H1 (cell line): ENCODE measurements at regions not wholly inside any gene's neighbourhood (a gene's known extent, or its start where the extent isn't known, plus 50 kb on each side); places are given as distances from the start of the nearest gene placed in this dataset.

Experiments
- CTCF ChIA-PET: fragments of 300-600 bp; sonication (Branson Sonifier 250); formaldehyde crosslinking; loops from one replicate; lab custom pipeline; 2021; ENCODE audit not compliant: partially characterized antibody; lab: Charles Lee
- POLR2A ChIA-PET: fragments of 300-600 bp; sonication (Branson Sonifier 250); formaldehyde crosslinking; loops from one replicate; lab custom pipeline; 2021; ENCODE audit warnings: inconsistent platforms; ENCODE audit not compliant: partially characterized antibody; lab: Charles Lee
- DNase-seq, 2 experiments: peaks; one replicate each; pipeline versions ENCODE4 v3.0.0 to v3.0.0-alpha.2; 2010 to 2022; ENCODE audit warnings: low spot score in 2 of 2, low read depth in 1 of 2, mixed read lengths in 1 of 2
- FAIRE-seq: peaks from 2 replicates; lab custom pipeline; 2011; peaks lifted over from hg19 to GRCh38; lab: Jason Lieb, UNC
- H2AFZ ChIP-seq: 2 replicates; pipeline ENCODE4 v1.8.1; 2012; ENCODE audit warnings: low read length, inconsistent platforms
- H2AK5ac ChIP-seq: 2 replicates; pipeline ENCODE4 v1.6.1; 2013; ENCODE audit warnings: low read depth, low read length
- H2BK120ac ChIP-seq: replicated peaks from 2 replicates; pipeline ENCODE3; 2013; ENCODE audit warnings: low read depth, low read length, inconsistent platforms
- H2BK12ac ChIP-seq: 2 replicates; pipeline ENCODE4 v1.6.1; 2013; ENCODE audit warnings: low read depth, low read length
- H2BK15ac ChIP-seq: 2 replicates; pipeline ENCODE4 v1.6.1; 2013; ENCODE audit warnings: low read length
- H2BK20ac ChIP-seq: 2 replicates; pipeline ENCODE4 v1.6.1; 2013; ENCODE audit warnings: low read length
- H2BK5ac ChIP-seq: 2 replicates; pipeline ENCODE4 v1.6.1; 2013; ENCODE audit warnings: low read depth, low read length
- H3K14ac ChIP-seq: 2 replicates; pipeline ENCODE4 v1.6.1; 2013; ENCODE audit warnings: inconsistent platforms; ENCODE audit not compliant: insufficient read length
- H3K18ac ChIP-seq: 2 replicates; pipeline ENCODE4 v1.6.1; 2013; ENCODE audit warnings: low read length; ENCODE audit errors: extremely low read depth
- H3K23ac ChIP-seq: 2 replicates; pipeline ENCODE4 v1.6.1; 2013; ENCODE audit warnings: inconsistent platforms; ENCODE audit not compliant: insufficient read length
- H3K23me2 ChIP-seq: 2 replicates; pipeline ENCODE4 v1.6.1; 2013; ENCODE audit warnings: low read depth, low read length
- H3K27ac ChIP-seq: 2 replicates; pipeline ENCODE4 v1.6.1; 2011; ENCODE audit warnings: low read depth, low read length, inconsistent platforms
- H3K27me3 ChIP-seq, 4 experiments: replicated peaks in 1 of 4; 1 replicate in 1 of 4; 2 replicates in 3 of 4; pipeline versions ENCODE4 v1.6.1 to v1.8.1; 2011 to 2013; ENCODE audit warnings: low read length in 3 of 4, mild to moderate bottlenecking in 3 of 4, inconsistent platforms in 2 of 4, mixed read lengths in 2 of 4, moderate library complexity in 1 of 4; ENCODE audit not compliant: control insufficient read depth in 3 of 4, insufficient read depth in 3 of 4; ENCODE audit errors: extremely low read depth in 1 of 4
- H3K36me3 ChIP-seq, 4 experiments: 2 replicates each; pipeline versions ENCODE4 v1.6.1 to v1.8.1; 2011 to 2013; ENCODE audit warnings: mild to moderate bottlenecking in 4 of 4, low read length in 3 of 4, moderate library complexity in 2 of 4, control low read depth in 1 of 4, inconsistent platforms in 1 of 4; ENCODE audit not compliant: insufficient read depth in 4 of 4, control insufficient read depth in 2 of 4
- H3K4ac ChIP-seq: replicated peaks from 2 replicates; pipeline ENCODE3; 2013; ENCODE audit warnings: low read length, low read depth, mixed read lengths, inconsistent platforms; ENCODE audit not compliant: insufficient read length
- H3K4me1 ChIP-seq, 4 experiments: replicated peaks in 1 of 4; 1 replicate in 1 of 4; 2 replicates in 3 of 4; pipeline versions ENCODE4 v1.6.1 to v1.8.1; 2011 to 2013; ENCODE audit warnings: low read length in 3 of 4, inconsistent platforms in 2 of 4, mixed read lengths in 1 of 4; ENCODE audit not compliant: insufficient read depth in 4 of 4, control insufficient read depth in 3 of 4
- H3K4me2 ChIP-seq, 2 experiments: 2 replicates each; pipeline versions ENCODE4 v1.6.1 to v1.8.1; 2011 to 2013; ENCODE audit warnings: low read depth in 2 of 2, low read length in 2 of 2, control low read depth in 1 of 2, inconsistent platforms in 1 of 2, mild to moderate bottlenecking in 1 of 2; ENCODE audit not compliant: insufficient read depth in 1 of 2
- H3K4me3 ChIP-seq, 4 experiments: fragments of 200-600, 300-600 bp in 1 of 4; sonication (generic), shearing (Covaris generic), sonication (Bioruptor Twin) in 1 of 4; 2 replicates each; pipeline versions ENCODE4 v1.5.1 to v1.8.1; 2011 to 2016; ENCODE audit warnings: low read length in 4 of 4, low read depth in 3 of 4, control low read depth in 2 of 4, inconsistent platforms in 2 of 4, mild to moderate bottlenecking in 2 of 4, mixed read lengths in 1 of 4, moderate library complexity in 1 of 4; ENCODE audit not compliant: insufficient read depth in 2 of 4; ENCODE audit errors: extremely low read depth in 1 of 4
- H3K56ac ChIP-seq: replicated peaks from 2 replicates; pipeline ENCODE3; 2013; ENCODE audit warnings: low read depth, mild to moderate bottlenecking, mixed read lengths, low read length, inconsistent platforms; ENCODE audit not compliant: insufficient read length
- H3K79me1 ChIP-seq: 2 replicates; pipeline ENCODE4 v1.6.1; 2013; ENCODE audit warnings: low read depth, low read length, control low read depth
- H3K79me2 ChIP-seq, 2 experiments: 2 replicates each; pipeline versions ENCODE4 v1.6.1 to v1.8.1; 2012 to 2013; ENCODE audit warnings: low read length in 2 of 2, mild to moderate bottlenecking in 2 of 2, inconsistent platforms in 1 of 2; ENCODE audit not compliant: insufficient read depth in 2 of 2, control insufficient read depth in 1 of 2
- H3K9ac ChIP-seq, 4 experiments: replicated peaks in 1 of 4; 1 replicate in 1 of 4; 2 replicates in 3 of 4; pipeline versions ENCODE4 v1.6.1 to v1.8.1; 2011 to 2013; ENCODE audit warnings: low read depth in 3 of 4, low read length in 3 of 4, control low read depth in 2 of 4, mild to moderate bottlenecking in 2 of 4, moderate library complexity in 2 of 4, inconsistent platforms in 1 of 4; ENCODE audit errors: extremely low read depth in 1 of 4
- H3K9me3 ChIP-seq, 2 experiments: 2 replicates each; pipeline versions ENCODE4 v1.6.1 to v1.8.1; 2012 to 2013; ENCODE audit warnings: mild to moderate bottlenecking in 2 of 2, moderate library complexity in 2 of 2, control low read depth in 1 of 2, inconsistent platforms in 1 of 2, low read depth in 1 of 2, low read length in 1 of 2, mixed read lengths in 1 of 2; ENCODE audit not compliant: insufficient read depth in 2 of 2
- H4K20me1 ChIP-seq, 2 experiments: replicated peaks in 1 of 2; 2 replicates each; pipeline versions ENCODE3 to v1.8.1; 2011 to 2013; ENCODE audit warnings: inconsistent platforms in 2 of 2, low read length in 2 of 2, mild to moderate bottlenecking in 1 of 2; ENCODE audit not compliant: insufficient read depth in 2 of 2, control insufficient read depth in 1 of 2
- H4K5ac ChIP-seq: 2 replicates; pipeline ENCODE4 v1.6.1; 2013; ENCODE audit warnings: low read length, low read depth, mixed read lengths, inconsistent platforms; ENCODE audit not compliant: insufficient read length
- H4K8ac ChIP-seq: 2 replicates; pipeline ENCODE4 v1.8.0; 2013; ENCODE audit warnings: mild to moderate bottlenecking, moderate library complexity, low read length, inconsistent platforms; ENCODE audit not compliant: insufficient read depth; ENCODE audit errors: extremely low read depth
- H4K91ac ChIP-seq: replicated peaks from 2 replicates; pipeline ENCODE3; 2013; ENCODE audit warnings: low read length, mixed read lengths, inconsistent platforms; ENCODE audit not compliant: insufficient read length
- KDM4A ChIP-seq: IDR thresholded peaks from one replicate; pipeline ENCODE4 v1.7.1; 2012; ENCODE audit warnings: low read depth, mild to moderate bottlenecking, moderate library complexity, low read length, inconsistent platforms; ENCODE audit not compliant: severe bottlenecking
- MAFK ChIP-seq: IDR thresholded peaks from 2 replicates; pipeline ENCODE4 v1.6.1; 2012; ENCODE audit warnings: low read depth, mild to moderate bottlenecking, improper control_type of control experiment, low read length
- RAD21 ChIP-seq, 2 experiments: IDR thresholded peaks in 1 of 2; conservative IDR thresholded peaks in 1 of 2; 2 replicates each; pipeline ENCODE4 v1.6.1; 2011; ENCODE audit warnings: low read depth in 2 of 2, low read length in 2 of 2, improper control_type of control experiment in 1 of 2, inconsistent platforms in 1 of 2, mild to moderate bottlenecking in 1 of 2, moderate library complexity in 1 of 2

- Histone ChIP-seq H3K9me3 (no peaks in the 10 kb centered on the region), H3K4ac (no peak overlapping the region)
- TF ChIP-seq RAD21 (IDR thresholded peaks at IDR 0.05 in 1 of 2, conservative IDR thresholded peaks at IDR 0.05 in 1 of 2; ENCODE audit: low read depth in 2 of 2, low read length in 2 of 2) (no peak), MAFK (no peak), KDM4A (no peak)
- TF ChIP-seq, all 59 proteins: peak for 0
- Histone ChIP-seq H3K79me1 (no peaks in the 10 kb centered on the region), H3K79me2 (no peaks in the 10 kb centered on the region), H3K9ac (no peak overlapping the region), H3K4me1 (no peaks in the 10 kb centered on the region; a peak in 1 of 7 replicates), H3K23ac (no peak overlapping the region), H3K4me3 (no peak overlapping the region), H4K91ac (no peak overlapping the region), H2BK5ac (no peak overlapping the region), H3K18ac (no peak overlapping the region), H2BK120ac (no peak overlapping the region), H3K27ac (no peak overlapping the region), H4K8ac (no peak overlapping the region), H2AFZ (no peak overlapping the region), H2BK20ac (no peak overlapping the region), H3K27me3 (no peaks in the 10 kb centered on the region), H3K14ac (no peak overlapping the region), H2BK15ac (no peak overlapping the region), H3K23me2 (no peaks in the 10 kb centered on the region), H3K36me3 (no peaks in the 10 kb centered on the region), H4K20me1 (no peaks in the 10 kb centered on the region), H3K56ac (no peak overlapping the region), H2AK5ac (no peak overlapping the region), H3K4me2 (no peak overlapping the region), H2BK12ac (no peak overlapping the region), H4K5ac (no peak overlapping the region)
- no peak for DNase-seq
- ChIA-PET CTCF (interaction anchor here (1.2 kb wide), 1 partner anchor 205 kb away, joined by 3 read pairs; no protein-coding TSS in a partner anchor), POLR2A (no interaction called here)
- FAIRE-seq: no peak
Observed at GRCh38 chr5:61261136-61261535, 70.9 kb upstream of the ZSWIM6 start.
